IPS DF 4.7 (cell line): ENCODE measurements at regions not wholly inside any gene's neighbourhood (a gene's known extent, or its start where the extent isn't known, plus 50 kb on each side); places are given as distances from the start of the nearest gene placed in this dataset.

Source experiments
- DNase-seq: peaks from one replicate; pipeline ENCODE4 v3.0.0-alpha.2; 2013; ENCODE audit warnings: low spot score; ENCODE audit errors: extremely low read depth

DNA sequence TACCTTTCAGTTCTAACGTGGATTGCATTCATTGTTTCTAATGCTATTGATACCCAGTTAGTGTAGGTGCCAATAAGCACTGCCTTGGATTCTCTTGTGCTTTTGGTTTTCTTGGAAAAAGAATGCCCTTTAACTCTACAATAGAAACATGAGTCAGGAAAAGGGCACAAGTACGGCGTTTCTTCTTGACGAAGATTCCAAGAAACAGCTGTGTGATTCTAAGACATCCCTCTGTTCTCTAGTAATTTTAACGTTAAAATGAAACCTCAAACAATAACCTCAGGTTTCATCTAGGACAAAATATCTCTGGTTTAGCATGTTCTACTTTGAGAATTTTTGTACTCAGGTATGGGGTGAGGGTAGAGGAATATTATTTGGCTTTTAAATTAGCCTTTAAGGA is 540.5 kb upstream of the ATP11B start:
- DNase-seq: no peak

GRCh38 chr3:182255158-182255557 is 538.1 kb upstream of the ATP11B start:
- DNase-seq: no peak

DNA sequence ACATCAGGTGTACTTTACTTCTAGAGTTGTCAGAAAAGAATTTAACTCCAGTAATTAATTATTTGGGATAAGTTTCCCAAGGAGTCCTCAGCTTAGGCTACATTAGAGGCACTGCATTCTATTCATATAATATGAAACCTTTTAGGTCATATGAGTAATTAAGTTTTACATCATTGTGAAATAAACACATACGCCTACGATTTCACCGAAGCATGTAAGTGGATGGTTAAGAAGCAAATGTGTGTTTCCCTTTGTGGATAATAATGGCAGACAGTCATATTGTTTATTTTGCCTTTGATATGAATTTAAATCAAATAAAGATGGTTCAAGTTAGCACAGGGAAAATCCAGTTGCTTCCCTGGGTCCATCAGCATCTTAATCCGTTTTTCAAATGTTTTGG is 535.9 kb upstream of the ATP11B start:
- DNase-seq: no peak

DNA sequence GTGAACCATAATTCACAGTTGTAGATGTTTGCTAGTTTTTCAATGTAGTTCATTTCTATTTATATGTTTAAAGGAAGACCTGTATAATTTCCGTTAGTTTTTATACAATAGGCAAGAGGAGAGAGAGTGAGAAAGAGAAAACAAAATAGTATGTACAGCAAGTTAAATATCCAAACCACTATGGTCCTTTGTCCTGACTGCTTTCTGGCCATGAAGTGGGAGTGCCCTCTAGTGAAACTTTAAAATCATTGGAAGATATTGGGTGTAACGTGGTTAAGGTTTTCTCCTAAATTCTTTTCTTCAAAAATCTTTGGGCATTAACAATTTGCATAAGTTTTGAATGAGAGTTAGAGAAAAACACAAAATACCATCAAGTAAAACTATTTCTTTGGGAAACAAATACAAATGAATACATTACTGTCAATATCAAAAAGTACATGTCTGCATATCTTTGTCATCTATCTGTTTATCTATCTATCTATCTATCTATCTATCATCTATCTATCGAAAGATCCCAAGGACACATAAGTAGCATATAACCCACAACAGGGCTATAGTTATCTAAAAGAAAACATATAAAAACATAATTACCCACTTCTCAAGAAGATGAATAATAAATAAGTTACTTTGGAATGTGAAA is 534.6 kb upstream of the ATP11B start:
- no peak for DNase-seq

DNA sequence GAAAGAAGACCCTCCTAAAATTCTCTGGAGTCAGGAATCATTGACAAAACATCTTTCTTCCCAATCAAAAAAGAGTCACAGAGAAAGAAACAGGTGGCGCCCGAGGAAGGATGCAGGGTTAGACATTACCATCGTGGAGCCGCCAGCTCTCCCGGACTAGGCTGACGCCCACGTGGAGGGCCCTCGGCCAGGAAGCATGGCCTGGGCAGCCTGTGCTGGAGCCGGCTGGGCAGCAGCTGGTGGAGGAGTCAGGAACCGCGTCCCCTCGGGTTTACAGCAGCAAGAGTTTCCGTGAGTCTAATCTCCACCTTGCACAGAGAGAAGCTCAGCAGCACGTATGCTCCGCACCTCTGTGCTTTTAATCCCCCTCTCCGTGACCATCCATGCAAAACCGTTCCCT is 533.7 kb upstream of the ATP11B start:
- no peak for DNase-seq

DNA sequence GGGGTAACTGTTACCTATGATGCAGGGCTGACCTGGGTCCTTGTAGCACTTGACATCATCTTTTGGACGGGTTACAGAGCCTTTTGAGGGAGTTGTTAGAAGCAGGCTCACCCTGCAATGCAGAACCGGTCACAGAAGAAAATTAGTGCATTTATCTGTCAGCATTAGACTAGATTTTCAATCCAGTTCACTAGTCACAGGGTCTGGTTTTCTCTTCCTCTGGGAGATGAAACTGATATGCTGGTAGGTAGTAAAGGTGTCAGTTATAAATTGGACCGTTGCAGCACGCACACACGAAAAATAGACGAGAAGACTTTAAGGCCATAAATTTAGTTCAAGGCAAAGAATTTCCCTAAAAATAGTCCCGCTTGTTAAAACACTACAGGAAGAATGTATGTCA is 532.3 kb upstream of the ATP11B start:
- no peak for DNase-seq

- no peak for DNase-seq
These were observed 524.6 kb upstream of the ATP11B start for GRCh38 chr3:182268711-182269110.

DNA sequence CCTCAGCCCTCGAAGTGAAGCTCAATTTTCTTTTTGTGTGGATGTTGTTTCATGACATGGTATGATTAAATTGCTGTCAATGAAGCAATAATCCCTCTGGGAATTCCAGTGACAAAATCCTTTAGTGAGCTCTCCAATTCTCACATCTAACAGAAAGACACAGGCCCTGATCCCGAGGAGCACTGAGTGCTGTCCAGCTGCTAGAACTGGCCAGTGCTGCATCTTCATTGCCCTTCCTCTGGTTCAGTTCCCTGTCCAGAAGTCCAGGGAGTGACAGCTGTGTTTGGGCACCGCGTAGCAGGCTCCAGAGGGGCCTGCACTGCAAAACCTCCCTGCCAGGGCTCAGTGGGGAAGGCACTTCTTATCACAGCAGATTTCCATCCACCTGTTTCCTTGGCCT is 516.8 kb upstream of the ATP11B start:
- no peak for DNase-seq

DNA sequence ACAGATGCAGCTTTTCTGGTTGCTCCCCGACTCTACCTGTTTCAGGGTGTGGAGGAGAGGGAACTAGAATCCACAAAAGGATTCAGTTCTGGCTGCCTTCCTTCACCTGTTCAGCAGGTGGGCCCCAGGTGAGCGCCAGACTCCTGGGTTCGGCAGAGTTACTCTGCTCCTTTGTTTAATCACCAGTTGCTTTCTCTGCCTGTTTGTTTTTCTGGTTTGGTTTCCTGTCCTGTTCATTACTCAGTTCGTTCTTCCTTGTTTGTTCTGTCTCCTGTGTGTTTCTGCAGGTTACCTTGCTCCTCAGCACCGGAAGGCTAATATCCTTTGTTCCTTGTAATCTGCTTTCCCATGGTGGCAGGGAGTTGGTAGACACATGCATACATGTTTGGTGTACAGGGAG is 508.5 kb upstream of the ATP11B start:
- DNase-seq: peak; percentile 51

DNA sequence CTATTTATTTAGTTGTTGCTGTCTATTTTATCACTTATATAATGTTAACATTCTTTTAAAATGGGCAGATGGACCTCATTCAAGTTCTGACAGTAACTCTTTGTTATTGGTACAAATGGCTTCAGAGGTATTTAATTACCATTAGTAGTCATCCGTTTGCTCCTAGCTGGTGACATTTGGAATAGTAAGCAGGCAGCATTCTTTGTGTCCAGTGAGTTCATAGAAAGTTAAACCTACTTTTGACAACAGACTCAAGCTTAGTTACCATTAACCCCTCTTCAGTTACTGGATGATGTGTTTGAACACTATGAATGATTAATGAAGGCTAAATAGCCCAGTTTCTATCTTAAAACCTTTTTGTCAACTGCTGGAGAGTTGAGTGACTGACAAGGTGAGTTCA is 500.7 kb upstream of the ATP11B start:
- no peak for DNase-seq

DNA sequence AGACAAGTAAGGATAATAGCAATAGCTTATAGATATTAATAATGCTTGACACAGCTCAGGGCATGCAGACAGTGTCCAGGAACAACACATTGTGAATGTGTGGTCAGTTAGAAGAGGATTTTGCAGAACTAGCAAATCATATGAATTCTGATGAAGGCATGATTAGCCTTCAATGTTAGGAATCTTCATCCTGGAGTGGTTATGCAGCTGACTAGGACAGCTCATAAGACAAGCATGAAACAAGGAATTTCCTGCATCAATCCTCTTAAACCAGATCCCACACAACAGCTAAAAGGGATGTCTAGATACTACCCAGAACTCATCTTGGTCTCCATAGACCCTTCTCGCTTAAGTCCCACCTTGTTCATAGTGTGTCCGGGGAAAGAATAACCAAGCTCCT is 499.0 kb upstream of the ATP11B start:
- no peak for DNase-seq

GRCh38 chr3:182294696-182295095 is 498.6 kb upstream of the ATP11B start:
- DNase-seq: no peak

- DNase-seq: no peak
These were observed 493.0 kb upstream of the ATP11B start for GRCh38 chr3:182300266-182300665.

DNA sequence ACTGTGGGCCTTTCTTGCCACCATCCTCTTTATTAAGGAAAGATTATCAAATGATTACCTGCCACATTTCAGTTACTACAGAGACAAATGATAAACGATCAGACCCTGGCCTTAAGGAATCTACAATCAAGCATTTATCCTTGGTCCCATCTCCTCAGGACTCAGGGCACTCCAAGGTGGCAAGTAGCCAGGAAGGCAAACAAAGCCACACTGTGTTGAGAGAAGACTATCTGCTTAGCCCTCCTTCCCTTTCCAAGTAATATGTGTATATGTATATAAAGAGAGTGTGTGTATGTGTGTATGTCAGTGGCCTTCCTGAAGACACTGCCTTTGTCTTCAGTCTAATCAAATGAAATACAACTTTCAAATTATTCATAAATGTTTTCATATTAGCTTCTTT is 490.1 kb upstream of the ATP11B start:
- no peak for DNase-seq

- DNase-seq: no peak
These were observed 487.2 kb upstream of the ATP11B start for GRCh38 chr3:182305881-182306665.

GRCh38 chr3:182308328-182308727 is 485.0 kb upstream of the ATP11B start:
- no peak for DNase-seq

DNA sequence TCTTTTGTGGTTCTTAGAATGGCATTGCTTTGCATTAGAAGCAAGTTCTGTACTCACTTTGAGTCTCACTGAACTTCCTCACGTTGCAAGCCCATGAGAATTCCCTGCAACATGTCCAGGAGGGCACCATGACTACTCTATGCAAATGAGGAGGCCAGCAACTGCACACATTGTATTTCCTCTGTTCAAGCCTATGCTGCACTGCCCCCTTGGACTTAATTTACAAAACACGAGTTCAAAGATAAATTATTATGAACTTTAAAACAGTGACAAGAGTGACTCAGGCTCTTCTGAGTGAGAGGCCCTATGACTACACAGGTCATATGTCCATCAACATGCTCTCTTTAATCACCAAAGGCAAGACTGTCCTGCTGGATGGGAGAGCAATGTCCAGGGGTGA is 484.2 kb upstream of the ATP11B start:
- no peak for DNase-seq

GRCh38 chr3:182315313-182315712 is 478.0 kb upstream of the ATP11B start:
- DNase-seq: no peak

DNA sequence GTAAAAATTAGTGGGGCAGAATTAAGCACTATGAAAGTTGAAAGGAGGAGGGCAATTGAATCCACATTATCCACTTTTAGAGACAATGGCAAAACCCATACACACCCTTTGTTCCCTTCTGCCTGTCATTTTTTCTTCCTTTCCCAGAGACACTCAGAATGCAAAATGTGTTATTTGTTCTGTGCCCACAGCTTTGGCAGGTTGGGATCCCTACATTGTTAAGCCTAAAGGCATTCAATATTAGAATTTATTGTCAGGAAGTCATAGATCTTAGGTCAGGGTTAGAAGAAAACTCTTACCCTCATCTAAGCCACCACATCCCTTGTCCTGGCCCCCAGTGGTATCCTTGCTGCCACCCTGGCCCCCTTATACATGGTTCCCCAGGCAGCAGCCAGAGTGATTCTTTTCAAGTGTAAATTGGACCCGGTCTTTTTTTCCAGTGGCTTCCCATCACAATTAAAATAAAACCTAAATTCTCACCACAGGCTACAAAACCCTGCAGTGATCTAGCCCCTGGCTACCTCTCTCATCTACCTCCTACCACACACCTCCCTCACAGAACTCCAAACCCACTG is 470.1 kb upstream of the ATP11B start:
- DNase-seq: no peak

GRCh38 chr3:182323898-182324297 is 469.4 kb upstream of the ATP11B start:
- DNase-seq: no peak

DNA sequence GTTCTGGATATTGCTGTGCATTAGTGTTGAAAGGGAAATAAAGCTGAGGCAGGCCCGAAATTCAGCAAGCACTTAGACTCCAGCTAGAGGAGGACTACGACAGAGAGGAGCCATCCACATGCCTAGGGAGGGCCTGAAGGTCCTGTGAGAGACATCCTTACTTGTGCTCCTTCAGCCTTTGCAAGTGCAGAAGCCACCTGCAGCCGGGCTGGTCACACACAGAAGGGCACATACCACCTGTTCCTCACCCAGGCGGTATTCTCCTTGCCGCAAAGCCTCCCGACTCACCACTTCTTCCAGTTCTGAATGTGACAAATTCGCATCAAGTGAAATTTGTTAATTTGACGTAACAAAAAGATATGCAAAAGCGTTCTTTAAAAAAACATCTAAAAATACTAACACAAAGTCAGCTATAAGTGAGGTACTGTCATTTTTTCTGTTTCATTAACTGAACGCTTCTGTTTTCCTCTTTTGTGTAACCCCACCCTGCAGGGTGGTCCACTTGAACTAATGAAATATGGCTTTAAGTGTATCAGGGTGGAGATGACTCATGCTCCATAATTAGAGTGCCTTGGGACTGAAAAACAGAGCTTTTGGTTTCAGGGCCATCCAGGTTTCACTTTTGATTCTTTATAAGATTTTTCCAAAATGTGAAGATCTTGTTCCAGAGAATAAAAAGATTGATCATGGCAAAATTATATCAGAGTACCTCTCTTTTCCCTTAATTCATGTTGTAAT is 467.9 kb upstream of the ATP11B start:
- no peak for DNase-seq

- no peak for DNase-seq
These were observed 466.1 kb upstream of the ATP11B start for GRCh38 chr3:182327196-182327681.
